ENCODE measurements at regions not wholly inside any gene's neighbourhood (a gene's known extent, or its start where the extent isn't known, plus 50 kb on each side); places are given as distances from the start of the nearest gene placed in this dataset.

DNA sequence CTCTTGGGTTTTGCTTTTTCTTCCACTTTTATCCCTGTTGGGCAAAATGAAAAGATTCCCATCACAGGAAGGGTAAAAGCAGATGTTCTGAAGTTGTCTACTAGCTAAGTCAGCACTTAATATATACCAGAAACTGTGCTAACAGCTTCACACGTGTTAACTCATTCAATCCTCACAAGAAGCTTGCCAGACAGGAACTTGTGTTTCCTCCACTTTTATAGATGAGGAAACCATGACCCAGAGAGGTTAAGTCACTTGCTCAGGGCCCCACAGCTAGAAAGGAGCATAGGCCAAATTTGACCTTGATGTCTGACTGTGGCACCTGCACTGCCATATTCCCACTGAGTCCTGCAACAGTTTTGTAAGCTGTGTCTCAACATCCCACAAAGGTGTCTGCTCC, 76.8 kb upstream of the EPC2 start:
- TF ChIP-seq, protein P1, sequence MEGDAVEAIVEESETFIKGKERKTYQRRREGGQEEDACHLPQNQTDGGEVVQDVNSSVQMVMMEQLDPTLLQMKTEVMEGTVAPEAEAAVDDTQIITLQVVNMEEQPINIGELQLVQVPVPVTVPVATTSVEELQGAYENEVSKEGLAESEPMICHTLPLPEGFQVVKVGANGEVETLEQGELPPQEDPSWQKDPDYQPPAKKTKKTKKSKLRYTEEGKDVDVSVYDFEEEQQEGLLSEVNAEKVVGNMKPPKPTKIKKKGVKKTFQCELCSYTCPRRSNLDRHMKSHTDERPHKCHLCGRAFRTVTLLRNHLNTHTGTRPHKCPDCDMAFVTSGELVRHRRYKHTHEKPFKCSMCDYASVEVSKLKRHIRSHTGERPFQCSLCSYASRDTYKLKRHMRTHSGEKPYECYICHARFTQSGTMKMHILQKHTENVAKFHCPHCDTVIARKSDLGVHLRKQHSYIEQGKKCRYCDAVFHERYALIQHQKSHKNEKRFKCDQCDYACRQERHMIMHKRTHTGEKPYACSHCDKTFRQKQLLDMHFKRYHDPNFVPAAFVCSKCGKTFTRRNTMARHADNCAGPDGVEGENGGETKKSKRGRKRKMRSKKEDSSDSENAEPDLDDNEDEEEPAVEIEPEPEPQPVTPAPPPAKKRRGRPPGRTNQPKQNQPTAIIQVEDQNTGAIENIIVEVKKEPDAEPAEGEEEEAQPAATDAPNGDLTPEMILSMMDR (IDR thresholded peaks at IDR 0.05): no peak
- TF ChIP-seq POLR2A (IDR thresholded peaks at IDR 0.05): no peak
